ENCODE measurements at regions not wholly inside any gene's neighbourhood (a gene's known extent, or its start where the extent isn't known, plus 50 kb on each side); places are given as distances from the start of the nearest gene placed in this dataset.

- TF ChIP-seq, protein P1, sequence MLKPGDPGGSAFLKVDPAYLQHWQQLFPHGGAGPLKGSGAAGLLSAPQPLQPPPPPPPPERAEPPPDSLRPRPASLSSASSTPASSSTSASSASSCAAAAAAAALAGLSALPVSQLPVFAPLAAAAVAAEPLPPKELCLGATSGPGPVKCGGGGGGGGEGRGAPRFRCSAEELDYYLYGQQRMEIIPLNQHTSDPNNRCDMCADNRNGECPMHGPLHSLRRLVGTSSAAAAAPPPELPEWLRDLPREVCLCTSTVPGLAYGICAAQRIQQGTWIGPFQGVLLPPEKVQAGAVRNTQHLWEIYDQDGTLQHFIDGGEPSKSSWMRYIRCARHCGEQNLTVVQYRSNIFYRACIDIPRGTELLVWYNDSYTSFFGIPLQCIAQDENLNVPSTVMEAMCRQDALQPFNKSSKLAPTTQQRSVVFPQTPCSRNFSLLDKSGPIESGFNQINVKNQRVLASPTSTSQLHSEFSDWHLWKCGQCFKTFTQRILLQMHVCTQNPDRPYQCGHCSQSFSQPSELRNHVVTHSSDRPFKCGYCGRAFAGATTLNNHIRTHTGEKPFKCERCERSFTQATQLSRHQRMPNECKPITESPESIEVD (tag by site-specific recombination; IDR thresholded peaks at IDR 0.05) = 0 out of 2 replicates have a peak, but pooled peaks have one; percentile 19
- TF ChIP-seq SP7 (tag by site-specific recombination; IDR thresholded peaks at IDR 0.05) (0 out of 2 replicates have a peak, but pooled peaks have one; percentile 32), GLI2 (tag by site-specific recombination; IDR thresholded peaks at IDR 0.05; ENCODE audit: borderline replicate concordance, low read depth) (peak; percentile 57; the same call in 1 of the 2 replicates), ZNF585B (tag by site-specific recombination; IDR thresholded peaks at IDR 0.05) (no peak), ZNF202 (tag by site-specific recombination; IDR thresholded peaks at IDR 0.05; ENCODE audit: borderline replicate concordance) (no peak), ZNF549 (tag by site-specific recombination; IDR thresholded peaks at IDR 0.05) (no peak), ZNF623 (tag by site-specific recombination; IDR thresholded peaks at IDR 0.05) (no peak), ZNF324 (tag by site-specific recombination; IDR thresholded peaks at IDR 0.05) (no peak), ZNF785 (tag by site-specific recombination; IDR thresholded peaks at IDR 0.05) (no peak), OVOL3 (tag by site-specific recombination; IDR thresholded peaks at IDR 0.05) (no peak), ZNF513 (tag by site-specific recombination; IDR thresholded peaks at IDR 0.05) (no peak), ZSCAN30 (tag by site-specific recombination; IDR thresholded peaks at IDR 0.05) (no peak), REST (tag by site-specific recombination; IDR thresholded peaks at IDR 0.05) (no peak), ZNF843 (tag by site-specific recombination; IDR thresholded peaks at IDR 0.05) (0 out of 2 replicates have a peak, but pooled peaks have one; percentile 27), ZEB2 (tag by site-specific recombination; IDR thresholded peaks at IDR 0.05) (0 out of 2 replicates have a peak, but pooled peaks have one; percentile 14), OSR2 (tag by site-specific recombination; IDR thresholded peaks at IDR 0.05) (no peak), ZBTB1 (tag by site-specific recombination; IDR thresholded peaks at IDR 0.05) (no peak), ZNF433 (tag by site-specific recombination; IDR thresholded peaks at IDR 0.05; ENCODE audit: low read depth) (no peak), ZFP69B (tag by site-specific recombination; IDR thresholded peaks at IDR 0.05) (no peak), ZNF529 (tag by site-specific recombination; IDR thresholded peaks at IDR 0.05; ENCODE audit: insufficient replicate concordance) (no peak), ZNF10 (tag by site-specific recombination; IDR thresholded peaks at IDR 0.05) (no peak), ZFHX2 (tag by site-specific recombination; conservative IDR thresholded peaks at IDR 0.05) (no peak), ZSCAN18 (tag by site-specific recombination; IDR thresholded peaks at IDR 0.05) (no peak), ZFP37 (tag by site-specific recombination; IDR thresholded peaks at IDR 0.05) (no peak), ZNF416 (tag by site-specific recombination; IDR thresholded peaks at IDR 0.05) (no peak), ZNF114 (tag by site-specific recombination; IDR thresholded peaks at IDR 0.05) (no peak), ZNF571 (tag by site-specific recombination; IDR thresholded peaks at IDR 0.05) (no peak), GLIS2 (tag by site-specific recombination; IDR thresholded peaks at IDR 0.05) (no peak)
- TF ChIP-seq, protein P2, sequence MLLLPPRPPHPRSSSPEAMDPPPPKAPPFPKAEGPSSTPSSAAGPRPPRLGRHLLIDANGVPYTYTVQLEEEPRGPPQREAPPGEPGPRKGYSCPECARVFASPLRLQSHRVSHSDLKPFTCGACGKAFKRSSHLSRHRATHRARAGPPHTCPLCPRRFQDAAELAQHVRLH (tag by site-specific recombination; IDR thresholded peaks at IDR 0.05) = no peak
- TF ChIP-seq, protein P3, sequence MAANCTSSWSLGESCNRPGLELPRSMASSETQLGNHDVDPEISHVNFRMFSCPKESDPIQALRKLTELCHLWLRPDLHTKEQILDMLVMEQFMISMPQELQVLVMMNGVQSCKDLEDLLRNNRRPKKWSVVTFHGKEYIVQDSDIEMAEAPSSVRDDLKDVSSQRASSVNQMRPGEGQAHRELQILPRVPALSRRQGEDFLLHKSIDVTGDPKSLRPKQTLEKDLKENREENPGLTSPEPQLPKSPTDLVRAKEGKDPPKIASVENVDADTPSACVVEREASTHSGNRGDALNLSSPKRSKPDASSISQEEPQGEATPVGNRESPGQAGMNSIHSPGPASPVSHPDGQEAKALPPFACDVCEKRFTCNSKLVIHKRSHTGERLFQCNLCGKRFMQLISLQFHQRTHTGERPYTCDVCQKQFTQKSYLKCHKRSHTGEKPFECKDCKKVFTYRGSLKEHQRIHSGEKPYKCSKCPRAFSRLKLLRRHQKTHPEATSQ (tag by site-specific recombination; IDR thresholded peaks at IDR 0.05) = no peak
These were observed 303.8 kb upstream of the PRR16 start (continued) for GRCh38 chr5:120160124-120160895.

Measured in HEK293 (cell line).